ENCODE measurements at regions not wholly inside any gene's neighbourhood (a gene's known extent, or its start where the extent isn't known, plus 50 kb on each side); places are given as distances from the start of the nearest gene placed in this dataset.

DNA sequence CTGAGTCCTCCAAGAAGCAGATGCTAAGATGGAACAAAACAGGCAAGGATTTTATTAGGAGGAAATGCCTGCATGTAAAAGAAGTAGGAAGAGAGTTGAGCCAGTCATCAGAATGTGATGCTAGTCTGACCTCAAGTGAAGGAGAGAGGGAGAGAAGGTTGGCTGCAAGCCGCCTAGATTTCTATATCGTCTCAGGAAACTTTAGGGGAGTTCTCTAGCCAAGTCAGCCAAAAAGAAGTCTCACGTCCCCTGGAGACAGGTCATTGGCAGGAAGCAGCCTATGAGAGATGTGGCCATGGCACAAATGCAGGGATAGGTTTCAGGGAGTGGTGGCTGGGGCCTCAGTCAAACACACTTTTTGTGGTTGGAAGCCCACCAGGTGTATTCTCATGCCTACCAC, 378.0 kb downstream of the CD109 start:
- TF ChIP-seq, protein P1, sequence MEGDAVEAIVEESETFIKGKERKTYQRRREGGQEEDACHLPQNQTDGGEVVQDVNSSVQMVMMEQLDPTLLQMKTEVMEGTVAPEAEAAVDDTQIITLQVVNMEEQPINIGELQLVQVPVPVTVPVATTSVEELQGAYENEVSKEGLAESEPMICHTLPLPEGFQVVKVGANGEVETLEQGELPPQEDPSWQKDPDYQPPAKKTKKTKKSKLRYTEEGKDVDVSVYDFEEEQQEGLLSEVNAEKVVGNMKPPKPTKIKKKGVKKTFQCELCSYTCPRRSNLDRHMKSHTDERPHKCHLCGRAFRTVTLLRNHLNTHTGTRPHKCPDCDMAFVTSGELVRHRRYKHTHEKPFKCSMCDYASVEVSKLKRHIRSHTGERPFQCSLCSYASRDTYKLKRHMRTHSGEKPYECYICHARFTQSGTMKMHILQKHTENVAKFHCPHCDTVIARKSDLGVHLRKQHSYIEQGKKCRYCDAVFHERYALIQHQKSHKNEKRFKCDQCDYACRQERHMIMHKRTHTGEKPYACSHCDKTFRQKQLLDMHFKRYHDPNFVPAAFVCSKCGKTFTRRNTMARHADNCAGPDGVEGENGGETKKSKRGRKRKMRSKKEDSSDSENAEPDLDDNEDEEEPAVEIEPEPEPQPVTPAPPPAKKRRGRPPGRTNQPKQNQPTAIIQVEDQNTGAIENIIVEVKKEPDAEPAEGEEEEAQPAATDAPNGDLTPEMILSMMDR (IDR thresholded peaks at IDR 0.05 in 4 of 5, conservative IDR thresholded peaks at IDR 0.05 in 1 of 5) = no peak
- TF ChIP-seq POLR2A (IDR thresholded peaks at IDR 0.05) = no peak
